HEK293 (cell line): ENCODE measurements at regions not wholly inside any gene's neighbourhood (a gene's known extent, or its start where the extent isn't known, plus 50 kb on each side); places are given as distances from the start of the nearest gene placed in this dataset.

Experiments
- CTCF ChIA-PET: fragments of 350-600 bp; formaldehyde crosslinking; extraction: SDS; loops from one replicate; lab custom pipeline; 2021; ENCODE audit warnings: antibody characterized with exemption; lab: Yijun Ruan, JAX
- POLR2A ChIA-PET: fragments of 300-600 bp; formaldehyde crosslinking; extraction: SDS; loops from one replicate; lab custom pipeline; 2020; ENCODE audit warnings: antibody characterized with exemption, inconsistent platforms; lab: Yijun Ruan, JAX
- H3K27ac ChIP-seq: fragments of 200-500 bp; sonication (Bioruptor generic); 2 replicates; pipeline ENCODE4 v1.5.1; 2014; ENCODE audit warnings: low read depth, low read length, control low read depth, inconsistent platforms; ENCODE audit errors: extremely low read depth
- H3K36me3 ChIP-seq, 2 experiments: fragments of 200-500 bp in 1 of 2; sonication (Bioruptor generic) in 1 of 2; 1 replicate in 1 of 2; 2 replicates in 1 of 2; pipeline ENCODE4 v1.5.1; 2014 to 2017; ENCODE audit warnings: inconsistent platforms in 2 of 2, low read length in 2 of 2; ENCODE audit not compliant: control insufficient read depth in 2 of 2, insufficient read depth in 1 of 2
- H3K4me1 ChIP-seq: fragments of 200-500 bp; sonication (Bioruptor generic); 2 replicates; pipeline ENCODE4 v1.5.1; 2014; ENCODE audit warnings: mild to moderate bottlenecking, low read length, inconsistent platforms; ENCODE audit not compliant: control insufficient read depth, insufficient read depth
- H3K4me3 ChIP-seq: 2 replicates; pipeline ENCODE4 v1.5.1; 2011; ENCODE audit warnings: low read depth, mild to moderate bottlenecking, control low read depth, low read length, moderate library complexity
- H3K9me3 ChIP-seq: fragments of 200-500 bp; sonication (Bioruptor generic); 2 replicates; pipeline ENCODE4 v1.5.1; 2014; ENCODE audit warnings: low read depth, low read length, inconsistent platforms; ENCODE audit not compliant: control insufficient read depth, insufficient read depth
- KLF8 ChIP-seq: fragments of 450-650 bp; formaldehyde crosslinking; IDR thresholded peaks from 2 replicates; pipeline ENCODE4 v1.5.1; 2016; ENCODE audit warnings: missing biosample characterization, missing genetic modification characterization
- OSR2 ChIP-seq: fragments of 450-650 bp; formaldehyde crosslinking; IDR thresholded peaks from 2 replicates; pipeline ENCODE4 v1.5.1; 2016; ENCODE audit warnings: missing biosample characterization, missing genetic modification characterization
- SCRT1 ChIP-seq: fragments of 450-650 bp; formaldehyde crosslinking; IDR thresholded peaks from 2 replicates; pipeline ENCODE4 v1.5.1; 2016; ENCODE audit warnings: missing biosample characterization, missing genetic modification characterization, borderline replicate concordance
- ZFP37 ChIP-seq: fragments of 450-650 bp; formaldehyde crosslinking; IDR thresholded peaks from 2 replicates; pipeline ENCODE4 v1.5.1; 2016; ENCODE audit warnings: missing biosample characterization, missing genetic modification characterization
- ZFP41 ChIP-seq: fragments of 450-650 bp; formaldehyde crosslinking; IDR thresholded peaks from 2 replicates; pipeline ENCODE4 v1.5.1; 2016; ENCODE audit warnings: missing biosample characterization, missing genetic modification characterization, borderline replicate concordance
- ZNF223 ChIP-seq: fragments of 450-650 bp; formaldehyde crosslinking; IDR thresholded peaks from 2 replicates; pipeline ENCODE4 v1.5.1; 2016; ENCODE audit warnings: missing biosample characterization, missing genetic modification characterization
- ZNF350 ChIP-seq: fragments of 450-650 bp; formaldehyde crosslinking; IDR thresholded peaks from 2 replicates; pipeline ENCODE4 v1.5.0; 2017; ENCODE audit warnings: missing biosample characterization, mild to moderate bottlenecking, missing genetic modification characterization
- ZNF426 ChIP-seq: fragments of 450-650 bp; formaldehyde crosslinking; IDR thresholded peaks from 2 replicates; pipeline ENCODE4 v1.5.1; 2017; ENCODE audit warnings: missing biosample characterization, missing genetic modification characterization, mild to moderate bottlenecking, inconsistent platforms, moderate library complexity
- ZNF596 ChIP-seq: fragments of 450-650 bp; IDR thresholded peaks from 2 replicates; pipeline ENCODE4 v1.5.0; 2018; ENCODE audit warnings: missing biosample characterization, mild to moderate bottlenecking, missing genetic modification characterization, moderate library complexity
- ZNF654 ChIP-seq: fragments of 450-650 bp; formaldehyde crosslinking; IDR thresholded peaks from 2 replicates; pipeline ENCODE4 v1.5.1; 2016; ENCODE audit warnings: low read depth, missing biosample characterization, missing genetic modification characterization
- TF ChIP-seq, protein P1 (sequence below): fragments of 450-650 bp; formaldehyde crosslinking; IDR thresholded peaks from 2 replicates; pipeline ENCODE4 v1.5.1; 2016; ENCODE audit warnings: missing biosample characterization, missing genetic modification characterization
- TF ChIP-seq, protein P2 (sequence below): fragments of 450-650 bp; formaldehyde crosslinking; IDR thresholded peaks from 2 replicates; pipeline ENCODE4 v1.5.1; 2016; ENCODE audit warnings: missing biosample characterization, missing genetic modification characterization

DNA sequence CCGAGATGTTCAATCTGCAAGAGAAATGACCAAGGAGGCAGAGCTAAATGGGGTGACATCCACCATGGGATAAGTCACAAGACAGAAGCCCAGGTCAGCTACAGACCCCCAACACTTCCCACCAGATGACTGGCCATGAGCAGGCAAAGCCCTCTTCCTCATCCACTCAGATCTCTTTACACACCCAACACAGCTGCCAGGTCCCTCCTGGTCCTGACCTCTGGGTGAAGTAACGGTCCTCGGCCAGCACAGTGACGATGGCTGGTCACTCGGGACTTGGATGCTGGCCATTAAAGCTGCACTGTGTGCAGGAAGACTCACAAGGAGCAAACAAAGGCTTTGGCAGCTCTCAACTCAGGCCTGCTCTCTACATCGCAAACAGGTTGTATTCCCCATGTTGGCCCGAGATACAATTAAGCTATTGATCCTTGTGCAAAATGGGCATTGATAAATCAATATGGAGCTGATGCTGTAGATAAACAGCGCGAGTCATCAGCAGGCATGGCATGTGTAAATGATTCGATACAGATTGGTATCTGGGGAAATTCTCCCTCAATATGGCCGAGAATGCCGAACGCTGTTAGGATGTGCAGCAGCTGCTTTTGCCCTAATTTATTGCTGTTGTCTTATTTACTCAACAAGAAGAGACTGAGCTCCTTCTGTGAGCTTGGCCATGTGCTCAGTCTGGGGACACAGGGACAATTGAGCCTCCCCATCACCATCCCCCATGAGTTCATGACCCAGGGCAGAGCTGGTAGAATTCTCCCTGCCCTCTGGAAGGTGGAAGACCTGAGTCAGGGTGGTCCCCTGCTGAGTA, 98.7 kb downstream of the C5orf15 start:
- H3K9me3 ChIP-seq, result no peaks in the 10 kb centered on the region
- no peaks in the 10 kb centered on the region; the same call in 1 of the 2 replicates for H3K4me1 ChIP-seq
- no peak overlapping the region for H3K27ac ChIP-seq
- H3K36me3 ChIP-seq, result no peaks in the 10 kb centered on the region
- POLR2A ChIA-PET, result interaction anchor here (0.6 kb wide), 1 partner anchor 478 kb away, joined by 8 read pairs; no protein-coding TSS in a partner anchor
- CTCF ChIA-PET, result interaction anchor here (0.6 to 3.2 kb wide), 45 partner anchors 9 to 1206 kb away, joined by 3 to 31 read pairs (median 4); no protein-coding TSS in a partner anchor
- TF ChIP-seq, protein P1, sequence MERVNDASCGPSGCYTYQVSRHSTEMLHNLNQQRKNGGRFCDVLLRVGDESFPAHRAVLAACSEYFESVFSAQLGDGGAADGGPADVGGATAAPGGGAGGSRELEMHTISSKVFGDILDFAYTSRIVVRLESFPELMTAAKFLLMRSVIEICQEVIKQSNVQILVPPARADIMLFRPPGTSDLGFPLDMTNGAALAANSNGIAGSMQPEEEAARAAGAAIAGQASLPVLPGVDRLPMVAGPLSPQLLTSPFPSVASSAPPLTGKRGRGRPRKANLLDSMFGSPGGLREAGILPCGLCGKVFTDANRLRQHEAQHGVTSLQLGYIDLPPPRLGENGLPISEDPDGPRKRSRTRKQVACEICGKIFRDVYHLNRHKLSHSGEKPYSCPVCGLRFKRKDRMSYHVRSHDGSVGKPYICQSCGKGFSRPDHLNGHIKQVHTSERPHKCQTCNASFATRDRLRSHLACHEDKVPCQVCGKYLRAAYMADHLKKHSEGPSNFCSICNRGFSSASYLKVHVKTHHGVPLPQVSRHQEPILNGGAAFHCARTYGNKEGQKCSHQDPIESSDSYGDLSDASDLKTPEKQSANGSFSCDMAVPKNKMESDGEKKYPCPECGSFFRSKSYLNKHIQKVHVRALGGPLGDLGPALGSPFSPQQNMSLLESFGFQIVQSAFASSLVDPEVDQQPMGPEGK (tag by site-specific recombination), result no peak
- TF ChIP-seq KLF8 (tag by site-specific recombination) (no peak), SCRT1 (no peak), ZNF350 (tag by site-specific recombination) (no peak), ZFP37 (no peak)
- TF ChIP-seq, all 188 proteins: peak for 0
- H3K4me3 ChIP-seq, result no peak overlapping the region

DNA sequence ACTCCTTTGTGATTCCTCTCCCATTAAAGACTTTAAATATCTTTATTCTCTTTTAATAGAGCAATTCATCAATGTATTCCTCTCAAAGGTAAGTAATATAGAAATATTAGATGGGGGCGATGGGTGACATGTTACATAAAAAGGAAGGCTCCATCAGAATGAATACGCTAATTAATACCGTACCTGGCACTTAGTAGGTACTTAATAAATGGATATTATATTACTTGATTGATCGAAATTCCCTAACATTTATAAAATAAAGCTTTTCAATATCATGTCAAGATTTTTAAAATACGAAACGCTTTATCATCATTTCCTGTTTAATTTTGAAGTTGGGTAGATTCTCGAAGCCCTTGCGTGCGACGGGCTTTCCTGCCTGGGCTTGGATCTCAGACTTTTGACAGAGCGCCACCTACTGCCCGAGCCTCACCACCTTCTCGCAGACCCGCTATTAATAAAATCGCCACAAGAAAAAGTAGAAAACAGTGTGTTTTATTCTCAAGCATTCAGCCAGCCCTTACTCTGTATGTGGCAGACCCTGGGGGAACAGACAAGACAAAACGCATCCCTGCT, 99.4 kb downstream of the C5orf15 start:
- no peaks in the 10 kb centered on the region; the same call in 1 of the 2 replicates for H3K4me1 ChIP-seq
- H3K27ac ChIP-seq, result no peak overlapping the region
- TF ChIP-seq ZNF426 (tag by site-specific recombination) (peak; percentile 7; the same call in 1 of the 2 replicates), ZNF654 (tag by site-specific recombination) (peak; percentile 83), ZNF596 (no peak), OSR2 (tag by site-specific recombination) (no peak)
- TF ChIP-seq, protein P2, sequence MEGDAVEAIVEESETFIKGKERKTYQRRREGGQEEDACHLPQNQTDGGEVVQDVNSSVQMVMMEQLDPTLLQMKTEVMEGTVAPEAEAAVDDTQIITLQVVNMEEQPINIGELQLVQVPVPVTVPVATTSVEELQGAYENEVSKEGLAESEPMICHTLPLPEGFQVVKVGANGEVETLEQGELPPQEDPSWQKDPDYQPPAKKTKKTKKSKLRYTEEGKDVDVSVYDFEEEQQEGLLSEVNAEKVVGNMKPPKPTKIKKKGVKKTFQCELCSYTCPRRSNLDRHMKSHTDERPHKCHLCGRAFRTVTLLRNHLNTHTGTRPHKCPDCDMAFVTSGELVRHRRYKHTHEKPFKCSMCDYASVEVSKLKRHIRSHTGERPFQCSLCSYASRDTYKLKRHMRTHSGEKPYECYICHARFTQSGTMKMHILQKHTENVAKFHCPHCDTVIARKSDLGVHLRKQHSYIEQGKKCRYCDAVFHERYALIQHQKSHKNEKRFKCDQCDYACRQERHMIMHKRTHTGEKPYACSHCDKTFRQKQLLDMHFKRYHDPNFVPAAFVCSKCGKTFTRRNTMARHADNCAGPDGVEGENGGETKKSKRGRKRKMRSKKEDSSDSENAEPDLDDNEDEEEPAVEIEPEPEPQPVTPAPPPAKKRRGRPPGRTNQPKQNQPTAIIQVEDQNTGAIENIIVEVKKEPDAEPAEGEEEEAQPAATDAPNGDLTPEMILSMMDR (tag by site-specific recombination), result peak; percentile 66
- H3K36me3 ChIP-seq, result no peaks in the 10 kb centered on the region
- H3K9me3 ChIP-seq, result no peaks in the 10 kb centered on the region
- H3K4me3 ChIP-seq, result no peak overlapping the region
- ChIA-PET CTCF (interaction anchor here (0.6 to 3.2 kb wide), 55 partner anchors 9 to 1113 kb away, joined by 3 to 31 read pairs (median 4); no protein-coding TSS in a partner anchor), POLR2A (interaction anchor here (0.6 kb wide), 1 partner anchor 479 kb away, joined by 8 read pairs; no protein-coding TSS in a partner anchor)

DNA sequence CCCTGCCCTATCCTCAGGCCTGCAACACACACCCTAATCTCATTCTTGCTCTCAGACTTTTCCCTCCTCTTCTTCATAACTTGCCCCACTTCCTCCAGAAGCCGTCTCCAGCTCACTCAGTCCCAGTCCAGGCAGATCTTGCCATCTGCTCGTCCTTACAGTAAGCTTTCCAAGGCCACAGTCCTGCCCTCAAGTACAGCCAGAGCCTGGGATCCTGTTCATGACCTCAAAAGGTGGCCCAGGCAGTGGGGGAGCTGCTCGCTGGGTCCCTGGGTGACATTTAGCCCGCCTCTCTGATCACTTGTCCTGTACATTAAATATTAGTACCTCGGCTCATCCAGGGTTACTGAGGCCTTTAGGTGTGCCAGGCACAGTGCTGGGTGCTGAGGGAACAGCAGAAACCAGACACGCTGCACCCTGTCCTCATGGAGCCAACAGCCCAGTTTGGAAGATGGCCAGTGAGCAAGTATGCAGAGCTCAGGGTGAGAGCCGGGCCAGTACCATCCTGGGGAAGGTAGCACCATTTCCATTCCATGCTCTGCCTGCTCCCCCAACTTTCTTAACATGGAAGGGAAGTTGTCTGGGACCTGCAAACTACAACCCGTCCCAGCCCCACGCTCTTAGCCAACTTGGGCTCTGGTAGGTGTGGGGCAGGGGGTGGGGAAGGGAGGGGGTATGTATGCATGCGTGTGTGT, 100.4 kb downstream of the C5orf15 start:
- Histone ChIP-seq H3K4me1 (no peaks in the 10 kb centered on the region; the same call in 1 of the 2 replicates), H3K36me3 (no peaks in the 10 kb centered on the region), H3K27ac (no peak overlapping the region), H3K4me3 (no peak overlapping the region), H3K9me3 (no peaks in the 10 kb centered on the region)
- ChIA-PET CTCF (interaction anchor here (0.9 to 3.2 kb wide), 17 partner anchors 8 to 449 kb away, joined by 3 to 31 read pairs (median 5); no protein-coding TSS in a partner anchor), POLR2A (no interaction called here)
- TF ChIP-seq ZNF223 (tag by site-specific recombination) (0 out of 2 replicates have a peak, but pooled peaks have one; percentile 42), ZFP41 (tag by site-specific recombination) (no peak)
